ENCODE measurements at regions not wholly inside any gene's neighbourhood (a gene's known extent, or its start where the extent isn't known, plus 50 kb on each side); places are given as distances from the start of the nearest gene placed in this dataset.

- Mint-ChIP-seq H3K27me3 (peaks cover under 1% of the 10 kb centered on the region), H3K9me3 (no peaks in the 10 kb centered on the region), H3K4me1 (ENCODE audit: low read depth) (no peaks in the 10 kb centered on the region), H3K27ac (no peak overlapping the region), H3K36me3 (ENCODE audit: low read depth) (no peaks in the 10 kb centered on the region), H3K4me3 (no peak overlapping the region)
- ChIA-PET POLR2A (no interaction called here), CTCF (interaction anchor here (1.0 kb wide), 1 partner anchor 194 kb away, joined by 4 read pairs; no protein-coding TSS in a partner anchor)
- TF ChIP-seq CTCF (IDR thresholded peaks at IDR 0.05): no peak
- DNase-seq: no peak
- Histone ChIP-seq H3K27me3 (ENCODE audit: control insufficient read depth in 1 of 2, insufficient read depth in 2 of 2, low read length in 2 of 2) (no peaks in the 10 kb centered on the region), H3K27ac (ENCODE audit: low read depth in 1 of 2, low read length in 2 of 2) (no peak overlapping the region), H3K4me1 (ENCODE audit: insufficient read depth, low read length) (peaks cover under 1% of the 10 kb centered on the region), H3K36me3 (ENCODE audit: insufficient read depth, low read length) (no peaks in the 10 kb centered on the region), H3K9me3 (ENCODE audit: control insufficient read depth in 1 of 2, insufficient read depth in 1 of 2, low read length in 2 of 2) (no peaks in the 10 kb centered on the region), H3K4me3 (ENCODE audit: low read length) (no peak overlapping the region)
- no peak for ATAC-seq (ENCODE audit: poor library complexity)
- intact Hi-C loops (cut with DNase I, micrococcal nuclease): no loop called here
These were observed 118.1 kb upstream of the GADD45A start for GRCh38 chr1:67566803-67567377.

- H3K27me3 Mint-ChIP-seq: no peaks in the 10 kb centered on the region
- no peak overlapping the region for H3K4me3 ChIP-seq (ENCODE audit: low read length)
- CTCF ChIA-PET: interaction anchor here (1.2 to 1.3 kb wide), 2 partner anchors 9 to 189 kb away, joined by 3 to 4 read pairs; no protein-coding TSS in a partner anchor
- no peaks in the 10 kb centered on the region for H3K9me3 ChIP-seq (ENCODE audit: control insufficient read depth in 1 of 2, insufficient read depth in 1 of 2, low read length in 2 of 2)
- ATAC-seq (ENCODE audit: poor library complexity) (no peak), DNase-seq (no peak)
- no peak for TF ChIP-seq CTCF (IDR thresholded peaks at IDR 0.05)
- intact Hi-C loops (cut with DNase I, micrococcal nuclease): no loop called here
- no peaks in the 10 kb centered on the region for H3K9me3 Mint-ChIP-seq
- H3K4me1 ChIP-seq (ENCODE audit: insufficient read depth, low read length): no peaks in the 10 kb centered on the region
- POLR2A ChIA-PET: no interaction called here
- H3K36me3 ChIP-seq (ENCODE audit: insufficient read depth, low read length): no peaks in the 10 kb centered on the region
- H3K4me1 Mint-ChIP-seq (ENCODE audit: low read depth): no peaks in the 10 kb centered on the region
- no peak overlapping the region for H3K27ac Mint-ChIP-seq
- no peak overlapping the region for H3K4me3 Mint-ChIP-seq
- no peaks in the 10 kb centered on the region for H3K27me3 ChIP-seq (ENCODE audit: control insufficient read depth in 1 of 2, insufficient read depth in 2 of 2, low read length in 2 of 2)
- H3K27ac ChIP-seq (ENCODE audit: low read depth in 1 of 2, low read length in 2 of 2): no peak overlapping the region
- H3K36me3 Mint-ChIP-seq (ENCODE audit: low read depth): no peaks in the 10 kb centered on the region
These were observed 114.4 kb upstream of the GADD45A start for GRCh38 chr1:67570486-67571143.

- DNase-seq (no peak), ATAC-seq (ENCODE audit: poor library complexity) (no peak)
- H3K27ac Mint-ChIP-seq: no peak overlapping the region
- H3K9me3 ChIP-seq (ENCODE audit: control insufficient read depth in 1 of 2, insufficient read depth in 1 of 2, low read length in 2 of 2): no peaks in the 10 kb centered on the region
- no peak overlapping the region for H3K4me3 Mint-ChIP-seq
- intact Hi-C loops (cut with DNase I, micrococcal nuclease): no loop called here
- H3K27me3 Mint-ChIP-seq: no peaks in the 10 kb centered on the region
- H3K4me3 ChIP-seq (ENCODE audit: low read length): no peak overlapping the region
- H3K27me3 ChIP-seq (ENCODE audit: control insufficient read depth in 1 of 2, insufficient read depth in 2 of 2, low read length in 2 of 2): no peaks in the 10 kb centered on the region
- H3K9me3 Mint-ChIP-seq: no peaks in the 10 kb centered on the region
- no peaks in the 10 kb centered on the region for H3K36me3 Mint-ChIP-seq (ENCODE audit: low read depth)
- no peak overlapping the region for H3K27ac ChIP-seq (ENCODE audit: low read depth in 1 of 2, low read length in 2 of 2)
- H3K36me3 ChIP-seq (ENCODE audit: insufficient read depth, low read length): no peaks in the 10 kb centered on the region
- no peaks in the 10 kb centered on the region for H3K4me1 ChIP-seq (ENCODE audit: insufficient read depth, low read length)
- ChIA-PET CTCF (interaction anchor here (1.2 to 1.3 kb wide), 2 partner anchors 10 to 189 kb away, joined by 3 to 4 read pairs; no protein-coding TSS in a partner anchor), POLR2A (no interaction called here)
- no peaks in the 10 kb centered on the region for H3K4me1 Mint-ChIP-seq (ENCODE audit: low read depth)
- no peak for TF ChIP-seq CTCF (IDR thresholded peaks at IDR 0.05)
These were observed 113.6 kb upstream of the GADD45A start for GRCh38 chr1:67571406-67571805.

Data from CD4-positive, alpha-beta T cell (primary cell).